ENCODE measurements at regions not wholly inside any gene's neighbourhood (a gene's known extent, or its start where the extent isn't known, plus 50 kb on each side); places are given as distances from the start of the nearest gene placed in this dataset.

DNA sequence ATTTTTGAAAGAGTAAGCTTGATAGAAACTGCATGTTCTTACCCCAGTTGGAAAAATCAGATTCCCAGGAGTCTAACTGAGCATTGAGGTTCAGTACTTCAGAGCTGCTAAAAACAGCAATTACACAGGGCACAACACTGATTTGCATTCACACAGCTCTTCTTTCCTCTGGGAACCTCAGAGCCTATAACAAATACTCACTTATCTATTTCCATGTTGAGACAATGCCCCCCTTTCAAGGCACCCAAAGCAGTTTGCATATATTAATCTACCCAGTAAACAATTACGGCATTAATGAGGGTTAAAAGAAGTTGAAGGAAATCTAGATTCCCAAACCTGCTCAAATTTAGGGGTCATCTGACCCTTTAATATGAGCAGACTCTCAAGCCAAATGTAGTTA lies 126.9 kb upstream of the SLC35F3 start:
- H3K4me3 Mint-ChIP-seq = no peak overlapping the region
- TF ChIP-seq, protein P1, sequence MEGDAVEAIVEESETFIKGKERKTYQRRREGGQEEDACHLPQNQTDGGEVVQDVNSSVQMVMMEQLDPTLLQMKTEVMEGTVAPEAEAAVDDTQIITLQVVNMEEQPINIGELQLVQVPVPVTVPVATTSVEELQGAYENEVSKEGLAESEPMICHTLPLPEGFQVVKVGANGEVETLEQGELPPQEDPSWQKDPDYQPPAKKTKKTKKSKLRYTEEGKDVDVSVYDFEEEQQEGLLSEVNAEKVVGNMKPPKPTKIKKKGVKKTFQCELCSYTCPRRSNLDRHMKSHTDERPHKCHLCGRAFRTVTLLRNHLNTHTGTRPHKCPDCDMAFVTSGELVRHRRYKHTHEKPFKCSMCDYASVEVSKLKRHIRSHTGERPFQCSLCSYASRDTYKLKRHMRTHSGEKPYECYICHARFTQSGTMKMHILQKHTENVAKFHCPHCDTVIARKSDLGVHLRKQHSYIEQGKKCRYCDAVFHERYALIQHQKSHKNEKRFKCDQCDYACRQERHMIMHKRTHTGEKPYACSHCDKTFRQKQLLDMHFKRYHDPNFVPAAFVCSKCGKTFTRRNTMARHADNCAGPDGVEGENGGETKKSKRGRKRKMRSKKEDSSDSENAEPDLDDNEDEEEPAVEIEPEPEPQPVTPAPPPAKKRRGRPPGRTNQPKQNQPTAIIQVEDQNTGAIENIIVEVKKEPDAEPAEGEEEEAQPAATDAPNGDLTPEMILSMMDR (conservative IDR thresholded peaks at IDR 0.05) = no peak
- H3K4me1 Mint-ChIP-seq (ENCODE audit: unreplicated experiment) = no peaks in the 10 kb centered on the region
- H3K36me3 Mint-ChIP-seq = no peaks in the 10 kb centered on the region
- H3K9me3 Mint-ChIP-seq = peaks cover 8% of the 10 kb centered on the region
- no peak overlapping the region for H3K27ac Mint-ChIP-seq
- H3K27me3 Mint-ChIP-seq = peaks cover 12% of the 10 kb centered on the region
- no peak for DNase-seq (ENCODE audit: extremely low spot score, unreplicated experiment)

GRCh38 chr1:233780049-233780448 lies 124.4 kb upstream of the SLC35F3 start:
- H3K27me3 Mint-ChIP-seq = peaks cover 5% of the 10 kb centered on the region
- no peak for DNase-seq (ENCODE audit: extremely low spot score, unreplicated experiment)
- H3K4me1 Mint-ChIP-seq (ENCODE audit: unreplicated experiment) = no peaks in the 10 kb centered on the region
- no peak overlapping the region for H3K4me3 Mint-ChIP-seq
- H3K36me3 Mint-ChIP-seq = no peaks in the 10 kb centered on the region
- TF ChIP-seq, protein P1 (conservative IDR thresholded peaks at IDR 0.05) = no peak
- peaks cover 4% of the 10 kb centered on the region for H3K9me3 Mint-ChIP-seq
- H3K27ac Mint-ChIP-seq = no peak overlapping the region

GRCh38 chr1:233782937-233783586 lies 121.4 kb upstream of the SLC35F3 start:
- no peak overlapping the region for H3K27ac Mint-ChIP-seq
- H3K36me3 Mint-ChIP-seq = no peaks in the 10 kb centered on the region
- no peak overlapping the region for H3K4me3 Mint-ChIP-seq
- H3K4me1 Mint-ChIP-seq (ENCODE audit: unreplicated experiment) = no peaks in the 10 kb centered on the region
- no peak for DNase-seq (ENCODE audit: extremely low spot score, unreplicated experiment)
- TF ChIP-seq, protein P1 (conservative IDR thresholded peaks at IDR 0.05) = no peak
- H3K9me3 Mint-ChIP-seq = peaks cover 4% of the 10 kb centered on the region
- no peaks in the 10 kb centered on the region for H3K27me3 Mint-ChIP-seq

DNA sequence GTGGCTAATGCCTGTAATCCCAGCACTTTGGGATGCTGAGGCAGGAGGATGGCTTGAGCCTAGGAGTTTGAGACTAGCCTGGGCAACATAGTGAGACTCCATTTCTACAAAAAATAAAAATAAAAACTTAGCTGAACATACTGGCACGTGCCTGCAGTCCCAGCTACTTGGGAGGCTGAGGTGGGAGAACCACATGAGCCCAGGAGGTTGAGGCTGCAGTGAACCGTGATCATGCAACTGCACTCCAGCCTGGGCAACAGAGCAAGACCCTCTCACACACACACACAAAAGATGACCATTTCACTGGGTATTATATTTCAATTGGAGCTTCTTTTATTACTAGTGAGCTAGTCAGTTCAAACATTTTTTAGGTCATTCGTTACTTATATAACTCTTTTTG lies 116.9 kb upstream of the SLC35F3 start:
- Mint-ChIP-seq H3K4me1 (ENCODE audit: unreplicated experiment) (no peaks in the 10 kb centered on the region), H3K27ac (no peak overlapping the region), H3K4me3 (no peak overlapping the region)

GRCh38 chr1:233788687-233789086 lies 115.8 kb upstream of the SLC35F3 start:
- Mint-ChIP-seq H3K27me3 (peaks cover 19% of the 10 kb centered on the region), H3K4me1 (ENCODE audit: unreplicated experiment) (no peaks in the 10 kb centered on the region), H3K36me3 (no peaks in the 10 kb centered on the region), H3K4me3 (no peak overlapping the region), H3K9me3 (no peaks in the 10 kb centered on the region), H3K27ac (no peak overlapping the region)
- TF ChIP-seq, protein P1 (conservative IDR thresholded peaks at IDR 0.05) = no peak
- no peak for DNase-seq (ENCODE audit: extremely low spot score, unreplicated experiment)

More for the DNA sequence above, 116.9 kb upstream of the SLC35F3 start:
- Mint-ChIP-seq H3K36me3 (no peaks in the 10 kb centered on the region), H3K27me3 (peaks cover 19% of the 10 kb centered on the region), H3K9me3 (no peaks in the 10 kb centered on the region)
- TF ChIP-seq, protein P1 (conservative IDR thresholded peaks at IDR 0.05) = no peak
- no peak for DNase-seq (ENCODE audit: extremely low spot score, unreplicated experiment)

Measured in type B pancreatic cell (in vitro differentiated cells).